Psoas muscle (tissue), 7 donors: ENCODE measurements at regions not wholly inside any gene's neighbourhood (a gene's known extent, or its start where the extent isn't known, plus 50 kb on each side); places are given as distances from the start of the nearest gene placed in this dataset.

Source experiments
- ATAC-seq, 4 donors: fragments of 200-7000 bp; cut with Tn5 transposase; one replicate each; pipeline ENCODE4 v1.9.1; 2020; ENCODE audit warnings: moderate library complexity in 3 of 4, mild to moderate bottlenecking in 2 of 4
- DNase-seq, 2 donors: peaks; one replicate each; pipeline ENCODE4 v3.0.0-alpha.2; 2020
- H3K27ac ChIP-seq: fragments of 200-600 bp; one replicate; pipeline ENCODE4 v1.8.0; 2022
- H3K27me3 ChIP-seq, 3 donors: fragments of 200-600 bp in 1 of 3; one replicate each; pipeline versions ENCODE4 v1.6.1 to v1.8.0; 2013 to 2022; ENCODE audit warnings: low read length in 2 of 3, mild to moderate bottlenecking in 2 of 3, moderate library complexity in 1 of 3; ENCODE audit not compliant: insufficient read depth in 3 of 3
- H3K36me3 ChIP-seq, 2 donors: fragments of 200-600 bp in 1 of 2; one replicate each; pipeline versions ENCODE4 v1.6.1 to v1.8.0; 2013 to 2022; ENCODE audit warnings: low read depth in 1 of 2, mild to moderate bottlenecking in 1 of 2, moderate library complexity in 1 of 2; ENCODE audit not compliant: insufficient read depth in 1 of 2
- H3K4me1 ChIP-seq: fragments of 200-600 bp; one replicate; pipeline ENCODE4 v1.8.0; 2022
- H3K4me3 ChIP-seq: fragments of 200-600 bp; one replicate; pipeline ENCODE4 v1.8.0; 2022; ENCODE audit warnings: mild to moderate bottlenecking
- H3K9me3 ChIP-seq: fragments of 200-600 bp; one replicate; pipeline ENCODE4 v1.8.0; 2022
- WGBS, 3 donors: extraction: QIAGEN DNeasy Blood & Tissue Kit; methylation state at CpG; one replicate each; pipeline versions ENCODE4 v1.1.6 to v1.1.7; 2013; 5-methylcytosine and 5-hydroxymethylcytosine counted together
- intact Hi-C, 2 donors: fragments of 100-400 bp; cut with DNase I; formaldehyde crosslinking; loops; one replicate each; pipeline versions ENCODE4 v1.11.0 to v1.14.2; 2022
- TF ChIP-seq, protein P1 (sequence below): fragments of 200-600 bp; IDR thresholded peaks from one replicate; pipeline ENCODE4 v1.8.0; 2022; ENCODE audit warnings: antibody characterized with exemption
- donor health status: healthy with polysubstance abuse.
- donor health status: DM: no; HTN: no; CAD: no; lungs with moderate emphysema.
- donor health status: Bipolar disorder and iron deficiency.
- donor health status: healthy.
- donor health status: DM: yes; HTN: yes; CAD: no.
- donor health status: DM: no; HTN: no; CAD: no.
- donor health status: DM: yes; HTN: yes; CAD: no.

DNA sequence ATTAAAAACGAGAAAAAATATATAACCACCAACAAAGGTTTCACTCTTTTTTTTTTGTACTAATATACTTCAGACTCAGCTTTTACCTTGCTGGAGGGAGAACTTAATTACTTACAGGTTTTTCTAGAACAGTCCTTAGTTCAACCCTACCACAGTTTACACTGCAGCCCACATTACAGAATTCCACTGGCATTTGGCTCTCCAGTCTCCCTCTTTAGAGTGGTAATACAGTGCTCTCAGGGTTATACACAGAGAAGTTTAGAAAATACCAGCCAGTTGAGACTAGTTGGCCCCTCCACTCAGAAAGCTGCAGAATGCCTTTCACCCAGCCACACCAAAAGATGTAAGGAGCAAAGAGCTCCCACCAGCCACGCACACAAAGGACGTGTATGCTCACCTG is 122.3 kb upstream of the DIO3 start:
- peaks cover 0 to 2% (median 0%) of the 10 kb centered on the region in 3 donors for H3K27me3 ChIP-seq
- DNase-seq (no peak), ATAC-seq (no peak)
- TF ChIP-seq, protein P1, sequence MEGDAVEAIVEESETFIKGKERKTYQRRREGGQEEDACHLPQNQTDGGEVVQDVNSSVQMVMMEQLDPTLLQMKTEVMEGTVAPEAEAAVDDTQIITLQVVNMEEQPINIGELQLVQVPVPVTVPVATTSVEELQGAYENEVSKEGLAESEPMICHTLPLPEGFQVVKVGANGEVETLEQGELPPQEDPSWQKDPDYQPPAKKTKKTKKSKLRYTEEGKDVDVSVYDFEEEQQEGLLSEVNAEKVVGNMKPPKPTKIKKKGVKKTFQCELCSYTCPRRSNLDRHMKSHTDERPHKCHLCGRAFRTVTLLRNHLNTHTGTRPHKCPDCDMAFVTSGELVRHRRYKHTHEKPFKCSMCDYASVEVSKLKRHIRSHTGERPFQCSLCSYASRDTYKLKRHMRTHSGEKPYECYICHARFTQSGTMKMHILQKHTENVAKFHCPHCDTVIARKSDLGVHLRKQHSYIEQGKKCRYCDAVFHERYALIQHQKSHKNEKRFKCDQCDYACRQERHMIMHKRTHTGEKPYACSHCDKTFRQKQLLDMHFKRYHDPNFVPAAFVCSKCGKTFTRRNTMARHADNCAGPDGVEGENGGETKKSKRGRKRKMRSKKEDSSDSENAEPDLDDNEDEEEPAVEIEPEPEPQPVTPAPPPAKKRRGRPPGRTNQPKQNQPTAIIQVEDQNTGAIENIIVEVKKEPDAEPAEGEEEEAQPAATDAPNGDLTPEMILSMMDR = no peak
- 79 to 83% (median 80%) methylated on average over 3 of the region's 3 CpGs for WGBS, 3 donors
- H3K4me3 ChIP-seq = no peak overlapping the region
- intact Hi-C loops = no loop called here
- H3K4me1 ChIP-seq = no peaks in the 10 kb centered on the region
- no peaks in the 10 kb centered on the region for H3K36me3 ChIP-seq
- no peak overlapping the region for H3K27ac ChIP-seq
- H3K9me3 ChIP-seq = no peaks in the 10 kb centered on the region

DNA sequence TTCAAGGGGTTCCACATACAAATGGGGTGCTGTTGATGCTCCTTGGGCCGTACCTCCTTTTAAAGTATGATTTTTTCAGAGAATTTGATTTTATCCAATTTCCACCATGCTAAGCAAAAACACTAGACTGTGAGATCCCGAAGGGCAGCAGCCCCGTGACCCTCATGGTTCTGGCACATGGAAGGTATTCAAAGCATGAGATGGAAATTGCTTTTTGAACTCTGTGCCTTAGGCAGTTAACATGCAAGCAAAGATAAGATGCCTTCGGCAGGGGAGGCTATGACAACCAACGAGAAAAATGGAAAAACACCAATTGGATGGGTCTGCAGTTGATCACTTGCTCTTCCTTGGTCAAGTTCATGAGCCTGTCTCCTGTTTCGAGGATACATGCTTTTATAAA is 120.8 kb upstream of the DIO3 start:
- intact Hi-C loops = no loop called here
- TF ChIP-seq, protein P1 = no peak
- no peak overlapping the region for H3K4me3 ChIP-seq
- DNase-seq (no peak), ATAC-seq (no peak)
- H3K36me3 ChIP-seq = no peaks in the 10 kb centered on the region
- H3K27ac ChIP-seq = no peak overlapping the region
- H3K27me3 ChIP-seq = no peaks in the 10 kb centered on the region
- no peaks in the 10 kb centered on the region for H3K4me1 ChIP-seq
- 78 to 81% (median 79%) methylated on average over 6 of the region's 6 CpGs for WGBS, 3 donors
- no peaks in the 10 kb centered on the region for H3K9me3 ChIP-seq

DNA sequence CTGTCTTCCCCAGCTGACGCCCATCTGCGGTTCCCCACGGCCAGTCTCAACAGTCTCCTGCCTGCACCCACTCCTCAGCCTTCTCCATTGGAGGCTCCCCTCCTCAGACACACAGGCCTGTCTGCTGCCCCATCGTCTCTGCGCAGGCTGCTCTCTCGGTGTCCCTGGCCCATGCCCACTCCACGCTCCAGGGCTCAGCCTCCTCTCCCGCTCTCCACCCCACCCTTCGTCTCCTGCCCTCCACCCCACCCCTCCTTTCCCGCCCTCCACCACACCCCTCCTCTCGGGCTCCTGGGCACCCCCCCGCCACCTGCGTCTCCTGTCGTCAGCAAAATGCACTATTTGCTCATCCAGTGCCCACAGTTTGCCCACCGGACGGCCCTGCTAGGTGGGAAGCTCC is 119.6 kb upstream of the DIO3 start:
- WGBS, 3 donors = 93 to 95% (median 94%) methylated on average over 16 of the region's 16 CpGs
- TF ChIP-seq, protein P1 = no peak
- Histone ChIP-seq H3K27ac (no peak overlapping the region), H3K4me3 (no peak overlapping the region), H3K27me3 (peaks cover 0 to 2% (median 0%) of the 10 kb centered on the region in 3 donors), H3K4me1 (no peaks in the 10 kb centered on the region), H3K36me3 (no peaks in the 10 kb centered on the region), H3K9me3 (no peaks in the 10 kb centered on the region)
- intact Hi-C loops = no loop called here
- DNase-seq (no peak), ATAC-seq (no peak)

- 90 to 94% (median 90%) methylated on average over 21 of the region's 21 CpGs for WGBS, 3 donors
- TF ChIP-seq, protein P1 = no peak
- DNase-seq = no peak
- Histone ChIP-seq H3K27me3 (peaks cover 0 to 3% (median 0%) of the 10 kb centered on the region in 3 donors), H3K27ac (no peak overlapping the region), H3K9me3 (no peaks in the 10 kb centered on the region), H3K36me3 (no peaks in the 10 kb centered on the region), H3K4me1 (no peaks in the 10 kb centered on the region), H3K4me3 (no peak overlapping the region)
- ATAC-seq = no peak
- intact Hi-C loops = no loop called here
These were observed 118.8 kb upstream of the DIO3 start for GRCh38 chr14:101442451-101442850.

GRCh38 chr14:101444116-101444515 is 117.2 kb upstream of the DIO3 start:
- DNase-seq (no peak), ATAC-seq (peak in 2 of 4 donors; percentile 11 to 24)
- no peaks in the 10 kb centered on the region for H3K4me1 ChIP-seq
- peaks cover 0 to 3% (median 0%) of the 10 kb centered on the region in 3 donors for H3K27me3 ChIP-seq
- TF ChIP-seq, protein P1 = no peak
- intact Hi-C loops = no loop called here
- H3K4me3 ChIP-seq = no peak overlapping the region
- no peaks in the 10 kb centered on the region for H3K36me3 ChIP-seq
- H3K9me3 ChIP-seq = no peaks in the 10 kb centered on the region
- WGBS, 3 donors = 52 to 67% (median 57%) methylated on average over 7 of the region's 7 CpGs
- no peak overlapping the region for H3K27ac ChIP-seq
